Stimulated activated naive CD8-positive, alpha-beta T cell treated with anti-CD3 and anti-CD28 coated beads, Interleukin-15, amount 100 ng/mL, for 72 hours (primary cell): ENCODE measurements at regions not wholly inside any gene's neighbourhood (a gene's known extent, or its start where the extent isn't known, plus 50 kb on each side); places are given as distances from the start of the nearest gene placed in this dataset.

ENCODE experiments used
- ATAC-seq: fragments of 150-1000 bp; cut with Tn5 transposase; 2 replicates; pipeline ENCODE4 v1.10.0; 2021; ENCODE audit warnings: mild to moderate bottlenecking, moderate library complexity
- DNase-seq, 2 donors: peaks; one replicate each; pipeline ENCODE4 v3.0.0; 2021 to 2022
- H3K27ac Mint-ChIP-seq, 2 donors: one replicate each; pipeline ENCODE4 v1.8.0; 2022; ENCODE audit warnings: mild to moderate bottlenecking in 2 of 2, mixed read lengths in 2 of 2, moderate library complexity in 2 of 2
- H3K27me3 Mint-ChIP-seq: one replicate; pipeline ENCODE4 v1.8.0; 2022; ENCODE audit warnings: mixed read lengths
- H3K4me1 Mint-ChIP-seq: one replicate; pipeline ENCODE4 v1.8.0; 2022; ENCODE audit warnings: mild to moderate bottlenecking, mixed read lengths
- H3K4me3 Mint-ChIP-seq, 2 donors: one replicate each; pipeline ENCODE4 v1.8.0; 2022; ENCODE audit warnings: mild to moderate bottlenecking in 2 of 2, mixed read lengths in 2 of 2, moderate library complexity in 1 of 2
- H3K9me3 Mint-ChIP-seq, 2 donors: one replicate each; pipeline ENCODE4 v1.8.0; 2022; ENCODE audit warnings: mixed read lengths in 2 of 2

DNA sequence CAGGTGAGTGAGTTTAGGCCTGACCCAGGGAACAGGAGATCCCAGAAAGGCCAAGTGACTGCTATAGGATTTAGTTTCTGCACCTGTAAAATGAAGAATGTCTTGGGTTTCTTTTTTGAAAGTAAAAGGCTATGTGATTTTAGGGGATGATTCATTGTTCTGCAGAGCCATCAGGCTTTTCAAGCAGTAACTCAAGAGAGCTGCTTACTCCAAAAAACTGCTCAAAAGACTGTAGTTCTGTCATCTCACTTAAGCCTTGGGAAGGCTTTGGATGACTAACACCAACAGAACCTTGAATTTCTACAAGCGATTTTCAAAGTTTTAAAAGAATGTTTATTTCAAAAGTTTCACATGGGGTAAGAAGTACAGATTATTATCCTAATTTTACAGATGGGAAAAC is 165.1 kb downstream of the HAUS1 start:
- DNase-seq (no peak), ATAC-seq (peak; percentile 44)
- peak overlapping the region; percentile 27 to 29 for H3K4me3 Mint-ChIP-seq
- H3K4me1 Mint-ChIP-seq: peaks cover 64% of the 10 kb centered on the region
- peak overlapping the region in 1 of 2 donors; percentile 42 for H3K27ac Mint-ChIP-seq
- no peaks in the 10 kb centered on the region for H3K27me3 Mint-ChIP-seq
- no peaks in the 10 kb centered on the region for H3K9me3 Mint-ChIP-seq

DNA sequence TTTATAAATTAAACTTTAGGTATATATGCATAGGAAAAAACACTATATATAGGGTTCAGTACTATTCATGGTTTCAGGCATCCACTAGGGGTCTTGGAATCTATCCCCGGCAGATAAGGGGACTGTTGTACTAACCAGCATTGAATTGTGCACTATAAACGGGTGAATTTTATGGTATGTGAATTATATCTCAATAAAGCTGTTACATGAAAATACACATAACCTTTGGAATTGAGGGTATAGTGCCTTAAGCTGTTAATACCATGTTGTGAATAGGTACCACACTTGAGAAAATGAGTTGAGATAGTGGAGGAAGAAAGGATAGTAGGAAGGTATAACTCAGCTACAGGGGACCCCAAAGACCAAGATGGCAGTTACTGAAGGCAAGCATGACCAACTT is 167.3 kb downstream of the HAUS1 start:
- H3K4me1 Mint-ChIP-seq: peaks cover 42% of the 10 kb centered on the region
- H3K9me3 Mint-ChIP-seq: no peaks in the 10 kb centered on the region
- H3K27ac Mint-ChIP-seq: no peak overlapping the region
- H3K27me3 Mint-ChIP-seq: no peaks in the 10 kb centered on the region
- no peak overlapping the region for H3K4me3 Mint-ChIP-seq
- DNase-seq: no peak
- no peak for ATAC-seq

DNA sequence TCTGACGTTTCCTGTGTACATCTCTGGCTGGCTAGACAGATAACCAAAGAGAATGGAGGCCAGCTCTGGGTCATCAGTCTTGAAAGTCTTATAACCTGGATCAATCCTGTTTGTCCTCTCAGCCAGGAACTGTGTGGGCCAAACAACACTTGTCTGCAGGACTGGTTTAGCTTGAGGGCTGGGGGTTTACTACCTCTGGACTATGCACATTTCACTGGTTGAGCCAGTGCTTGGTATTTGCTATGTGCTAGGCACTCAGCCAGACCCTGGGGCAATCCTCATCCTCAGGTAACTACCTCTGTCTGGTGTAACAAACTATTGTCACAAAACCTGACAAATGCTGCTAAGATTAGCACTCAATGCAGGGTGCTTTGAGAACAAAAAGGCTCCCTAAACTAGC is 169.7 kb downstream of the HAUS1 start:
- H3K4me3 Mint-ChIP-seq: no peak overlapping the region
- H3K27ac Mint-ChIP-seq: no peak overlapping the region
- H3K4me1 Mint-ChIP-seq: peaks cover 37% of the 10 kb centered on the region

DNA sequence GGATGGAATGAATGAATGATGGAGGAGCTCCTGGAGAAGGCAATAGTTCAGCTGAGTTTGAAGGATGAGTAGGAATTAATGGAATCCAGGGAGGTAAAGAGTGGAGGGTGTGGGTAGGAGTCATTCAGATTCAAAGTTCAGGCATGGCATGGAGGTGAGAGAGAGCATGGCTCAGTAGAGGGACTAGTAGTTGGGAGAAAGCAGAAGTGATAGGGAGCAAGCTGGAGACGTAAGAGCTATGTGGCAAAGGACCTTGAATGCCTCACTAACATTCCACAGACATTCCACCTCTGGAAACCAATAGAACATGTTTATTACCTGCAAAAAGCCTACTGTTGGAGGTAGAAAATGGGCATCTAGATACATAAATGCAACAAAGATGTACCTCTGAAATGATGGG is 170.1 kb downstream of the HAUS1 start:
- no peaks in the 10 kb centered on the region for H3K9me3 Mint-ChIP-seq
- no peak overlapping the region for H3K27ac Mint-ChIP-seq
- H3K4me3 Mint-ChIP-seq: no peak overlapping the region

More for the DNA sequence above, 169.7 kb downstream of the HAUS1 start:
- DNase-seq (no peak), ATAC-seq (no peak)
- no peaks in the 10 kb centered on the region for H3K27me3 Mint-ChIP-seq
- H3K9me3 Mint-ChIP-seq: no peaks in the 10 kb centered on the region

GRCh38 chr18:46275370-46275769 is 171.2 kb downstream of the HAUS1 start:
- no peak overlapping the region for H3K4me3 Mint-ChIP-seq
- DNase-seq (no peak), ATAC-seq (no peak)
- no peak overlapping the region for H3K27ac Mint-ChIP-seq
- H3K4me1 Mint-ChIP-seq: peaks cover 26% of the 10 kb centered on the region
- H3K27me3 Mint-ChIP-seq: no peaks in the 10 kb centered on the region
- no peaks in the 10 kb centered on the region for H3K9me3 Mint-ChIP-seq

More for the DNA sequence above, 170.1 kb downstream of the HAUS1 start:
- DNase-seq (no peak), ATAC-seq (no peak)
- Mint-ChIP-seq H3K27me3 (no peaks in the 10 kb centered on the region), H3K4me1 (peaks cover 37% of the 10 kb centered on the region)

GRCh38 chr18:46276748-46277147 is 172.6 kb downstream of the HAUS1 start:
- Mint-ChIP-seq H3K4me1 (peaks cover 19% of the 10 kb centered on the region), H3K27me3 (no peaks in the 10 kb centered on the region), H3K9me3 (no peaks in the 10 kb centered on the region), H3K27ac (no peak overlapping the region), H3K4me3 (no peak overlapping the region)
- no peak for DNase-seq
- no peak for ATAC-seq

DNA sequence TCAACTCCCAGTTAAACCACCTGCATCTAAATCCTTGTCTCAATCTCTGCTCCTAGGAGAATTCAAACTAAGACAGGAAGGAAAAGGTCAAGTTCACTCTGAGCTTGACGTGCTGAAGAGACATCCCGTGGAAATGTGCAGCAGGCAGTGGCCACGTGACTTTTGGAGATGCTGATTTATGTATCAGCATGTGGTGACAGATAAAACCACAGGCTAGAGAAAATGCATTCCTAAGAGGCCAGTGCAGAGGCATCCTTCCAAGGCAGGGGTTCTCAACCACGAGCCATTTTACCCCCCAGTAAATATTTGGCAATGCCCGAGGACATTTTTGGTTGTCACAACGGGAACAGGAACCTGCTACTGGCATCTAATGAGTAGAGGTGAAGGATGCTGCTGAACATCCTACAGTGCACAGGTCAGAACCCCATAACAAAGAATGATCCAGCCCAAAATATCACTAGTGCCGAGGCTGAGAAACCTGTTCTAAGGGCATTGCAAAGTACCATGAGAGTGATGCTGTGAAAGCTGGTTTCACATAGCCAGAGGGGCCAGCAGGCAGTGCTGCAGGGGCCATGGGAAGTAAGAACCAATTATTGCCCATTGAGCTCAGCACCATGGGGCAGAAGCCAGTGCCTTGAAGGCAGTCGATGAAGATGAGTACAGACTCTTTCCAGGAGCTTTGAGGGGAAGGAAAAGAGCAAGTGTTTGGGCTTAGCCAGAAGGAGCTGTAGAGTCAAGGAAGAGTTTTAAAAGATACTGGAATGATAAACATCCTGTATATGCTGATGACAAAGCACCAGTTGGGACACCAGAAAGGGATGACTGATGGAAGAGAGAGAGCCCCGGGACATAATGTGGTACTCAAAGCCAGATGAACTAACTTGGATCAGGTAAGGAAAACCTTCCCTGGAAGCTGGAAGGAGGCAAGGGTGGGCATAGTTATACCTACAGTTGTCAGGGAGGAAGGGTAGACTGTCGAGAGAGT is 174.6 kb downstream of the HAUS1 start:
- H3K9me3 Mint-ChIP-seq: no peaks in the 10 kb centered on the region
- ATAC-seq (peak; percentile 21), DNase-seq (no peak)

DNA sequence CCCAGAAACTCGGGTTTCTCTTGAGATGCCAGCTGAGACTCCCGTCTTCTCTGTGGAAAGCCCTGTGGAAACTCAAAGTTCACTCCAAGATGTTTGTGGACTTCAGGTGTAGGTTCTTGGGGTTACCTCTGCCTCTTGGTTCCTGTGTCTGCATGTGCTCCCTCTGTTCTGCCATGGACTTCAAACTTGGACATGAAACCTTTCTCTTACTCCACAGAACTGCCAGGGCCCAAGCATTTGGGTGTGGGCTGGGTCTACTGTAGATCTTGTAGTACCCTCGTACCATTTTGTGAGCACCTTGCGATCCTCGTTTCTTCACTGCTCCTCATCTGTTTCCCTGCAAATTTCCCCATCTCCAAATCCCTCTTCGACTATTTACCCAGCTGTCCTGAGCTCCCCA is 175.5 kb downstream of the HAUS1 start:
- DNase-seq: no peak
- no peak for ATAC-seq
- Mint-ChIP-seq H3K4me3 (no peak overlapping the region), H3K9me3 (no peaks in the 10 kb centered on the region), H3K4me1 (peaks cover 19% of the 10 kb centered on the region), H3K27ac (peak overlapping the region in 1 of 2 donors; percentile 77), H3K27me3 (no peaks in the 10 kb centered on the region)

More for the DNA sequence above, 174.6 kb downstream of the HAUS1 start:
- Mint-ChIP-seq H3K27me3 (no peaks in the 10 kb centered on the region), H3K4me3 (no peak overlapping the region), H3K27ac (no peak overlapping the region), H3K4me1 (peaks cover 19% of the 10 kb centered on the region)

GRCh38 chr18:46281185-46282176 is 177.3 kb downstream of the HAUS1 start:
- Mint-ChIP-seq H3K4me3 (no peak overlapping the region), H3K9me3 (no peaks in the 10 kb centered on the region), H3K4me1 (peaks cover 19% of the 10 kb centered on the region), H3K27ac (no peak overlapping the region), H3K27me3 (no peaks in the 10 kb centered on the region)
- ATAC-seq (peak; percentile 85), DNase-seq (peak; percentile 52 to 56)

DNA sequence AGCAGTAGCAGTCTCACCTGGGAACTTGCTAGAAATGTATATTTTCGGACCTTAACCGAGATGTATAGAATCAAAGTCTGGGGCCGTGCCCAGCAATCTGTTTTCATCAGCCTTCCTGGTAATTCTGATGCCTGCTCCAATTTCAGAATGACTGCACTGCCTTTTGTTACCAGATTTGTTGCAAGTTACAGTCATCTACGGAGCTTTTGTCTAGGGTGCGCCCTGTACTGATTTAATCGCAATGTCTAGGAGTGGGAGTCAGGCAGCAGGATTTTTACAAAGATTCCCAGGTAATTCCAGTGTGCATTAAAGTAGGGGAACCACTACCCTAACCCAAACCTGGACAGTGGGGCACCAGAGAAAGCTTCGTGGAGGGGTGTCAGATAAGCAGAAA is 178.0 kb downstream of the HAUS1 start:
- Mint-ChIP-seq H3K4me3 (no peak overlapping the region), H3K27ac (peak overlapping the region in 1 of 2 donors; percentile 7), H3K4me1 (peaks cover 19% of the 10 kb centered on the region), H3K9me3 (no peaks in the 10 kb centered on the region), H3K27me3 (no peaks in the 10 kb centered on the region)
- DNase-seq: no peak
- no peak for ATAC-seq

DNA sequence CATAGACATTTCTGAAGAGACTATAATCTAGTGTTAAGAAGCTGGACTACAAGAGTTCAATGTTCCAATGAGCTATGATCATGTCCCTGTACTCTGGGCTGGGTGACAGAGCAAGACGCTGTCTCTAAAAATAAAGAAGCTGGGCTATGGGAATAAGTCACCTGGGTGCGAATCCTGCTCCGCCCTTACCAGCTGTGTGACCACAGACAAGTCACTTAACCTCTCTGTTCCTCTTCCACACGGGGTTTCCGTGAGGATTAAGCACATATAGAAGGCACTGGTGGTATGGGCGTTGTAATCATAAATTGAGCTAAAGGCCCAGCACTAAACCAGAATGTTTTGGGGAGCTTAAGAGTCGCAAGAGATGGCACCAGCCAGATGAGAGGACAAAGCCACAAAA is 178.5 kb downstream of the HAUS1 start:
- Mint-ChIP-seq H3K4me3 (no peak overlapping the region), H3K4me1 (peaks cover 16% of the 10 kb centered on the region), H3K27me3 (no peaks in the 10 kb centered on the region), H3K9me3 (no peaks in the 10 kb centered on the region), H3K27ac (no peak overlapping the region)
- DNase-seq (no peak), ATAC-seq (no peak)

- Mint-ChIP-seq H3K4me3 (no peak overlapping the region), H3K27ac (no peak overlapping the region), H3K9me3 (no peaks in the 10 kb centered on the region), H3K27me3 (no peaks in the 10 kb centered on the region), H3K4me1 (peaks cover 9% of the 10 kb centered on the region)
- DNase-seq: no peak
- no peak for ATAC-seq
These were observed 179.1 kb downstream of the HAUS1 start for GRCh38 chr18:46283268-46283667.

- H3K4me1 Mint-ChIP-seq: peaks cover 3% of the 10 kb centered on the region
- ATAC-seq (no peak), DNase-seq (no peak)
- no peaks in the 10 kb centered on the region for H3K27me3 Mint-ChIP-seq
- no peaks in the 10 kb centered on the region for H3K9me3 Mint-ChIP-seq
- H3K4me3 Mint-ChIP-seq: no peak overlapping the region
- H3K27ac Mint-ChIP-seq: peak overlapping the region in 1 of 2 donors; percentile 64
These were observed 179.7 kb downstream of the HAUS1 start for GRCh38 chr18:46283895-46284295.

DNA sequence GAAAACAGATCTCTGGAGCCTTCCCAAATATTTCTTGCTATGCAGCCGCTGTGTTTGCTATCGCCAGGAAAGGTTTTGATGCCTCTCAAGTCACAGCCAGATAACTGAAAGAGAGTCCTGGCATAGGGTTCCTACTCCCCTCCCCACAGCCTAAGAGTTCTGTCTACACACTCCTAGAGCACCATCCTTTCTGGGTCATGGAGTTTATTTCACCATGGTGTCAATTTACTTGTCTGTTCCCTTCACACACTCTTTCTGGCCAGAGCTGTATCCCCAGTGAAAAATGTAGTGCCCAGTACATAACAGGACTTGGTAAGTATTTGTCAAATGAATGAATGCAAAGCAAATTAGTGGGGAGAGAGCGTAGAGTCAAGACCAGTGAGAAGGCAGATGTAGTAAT is 185.3 kb downstream of the HAUS1 start:
- DNase-seq (no peak), ATAC-seq (no peak)
- no peak overlapping the region for H3K4me3 Mint-ChIP-seq
- no peak overlapping the region for H3K27ac Mint-ChIP-seq
- H3K9me3 Mint-ChIP-seq: no peaks in the 10 kb centered on the region
- no peaks in the 10 kb centered on the region for H3K27me3 Mint-ChIP-seq
- H3K4me1 Mint-ChIP-seq: peaks cover 8% of the 10 kb centered on the region

DNA sequence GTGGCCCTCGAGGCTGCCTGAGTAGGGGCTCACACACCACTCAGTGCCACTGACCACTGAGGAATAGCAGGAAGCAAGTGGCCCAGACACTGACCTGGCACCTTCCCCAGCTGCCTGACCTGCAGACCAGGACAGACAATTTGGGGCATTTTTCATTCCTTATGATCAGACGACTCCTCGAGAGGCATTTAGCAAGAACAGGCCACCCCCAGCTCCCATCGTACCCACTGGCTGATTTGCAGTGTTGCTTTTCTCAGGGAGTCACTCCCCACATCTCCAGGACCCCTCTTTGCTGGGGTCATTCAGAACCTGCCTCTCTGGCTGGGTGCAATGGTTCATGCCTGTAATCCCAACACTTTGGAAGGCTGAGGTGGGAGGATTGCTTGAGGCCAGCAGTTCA is 185.7 kb downstream of the HAUS1 start:
- ATAC-seq (no peak), DNase-seq (no peak)
- Mint-ChIP-seq H3K4me1 (peaks cover 8% of the 10 kb centered on the region), H3K27ac (no peak overlapping the region), H3K27me3 (no peaks in the 10 kb centered on the region), H3K9me3 (no peaks in the 10 kb centered on the region), H3K4me3 (no peak overlapping the region)
